ENCODE measurements at regions not wholly inside any gene's neighbourhood (a gene's known extent, or its start where the extent isn't known, plus 50 kb on each side); places are given as distances from the start of the nearest gene placed in this dataset.

DNA sequence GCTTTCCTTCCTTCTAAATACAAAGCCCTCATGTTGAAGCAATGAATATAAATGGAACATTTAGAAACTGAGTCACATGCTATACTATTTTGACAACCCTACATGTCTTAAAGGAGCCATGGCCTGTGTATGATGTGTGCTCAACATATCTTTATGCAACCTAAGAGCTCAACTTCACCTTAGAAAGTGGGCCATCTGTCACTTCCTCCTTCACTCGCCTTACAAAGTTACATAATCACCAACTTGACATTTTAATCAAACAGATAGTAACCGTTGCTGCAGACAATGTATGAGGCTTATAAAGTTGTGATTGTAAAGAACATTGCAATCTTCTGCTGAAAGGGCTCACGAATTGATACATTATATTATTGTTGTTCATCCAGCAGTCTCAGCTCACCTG, 163.6 kb downstream of the SERPINI1 start:
- WGBS (ENCODE audit: insufficient coverage), result no CpG with 5 or more reads among the region's 3 CpGs

DNA sequence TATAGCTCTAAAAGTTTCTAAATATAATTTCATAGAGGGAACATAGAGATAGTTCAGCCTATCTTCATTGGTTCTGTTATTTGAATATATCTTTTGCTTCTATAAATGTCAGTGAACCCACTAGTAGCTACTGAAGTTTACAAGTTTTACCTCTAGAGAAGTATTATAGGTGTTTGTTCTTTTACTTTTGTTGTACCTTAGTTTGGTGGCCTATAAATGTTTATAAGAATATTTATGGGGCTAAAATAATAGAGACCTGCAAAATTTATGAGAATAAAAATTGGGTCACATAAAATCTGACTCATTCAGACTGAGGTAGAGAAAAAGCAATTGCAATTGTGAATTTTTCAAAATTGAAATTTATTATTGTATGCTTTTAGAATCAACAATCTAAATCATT, 162.6 kb downstream of the SERPINI1 start:
- no peaks in the 10 kb centered on the region for H3K27me3 ChIP-seq (ENCODE audit: control insufficient read depth, insufficient read depth, low read length)
- H3K27ac ChIP-seq (ENCODE audit: low read depth, low read length), result no peak overlapping the region
- no peaks in the 10 kb centered on the region for H3K9me3 ChIP-seq (ENCODE audit: control insufficient read depth, insufficient read depth, low read length)
- H3K4me3 ChIP-seq (ENCODE audit: low read depth, low read length), result no peak overlapping the region
- DNase-seq (ENCODE audit: low read depth in 4 of 6, low spot score in 6 of 6), result no peak
- no peaks in the 10 kb centered on the region for H3K36me3 ChIP-seq (ENCODE audit: control insufficient read depth, insufficient read depth, low read length)
- H3K4me1 ChIP-seq (ENCODE audit: control insufficient read depth, insufficient read depth, low read length), result no peaks in the 10 kb centered on the region

More for the DNA sequence above, 163.6 kb downstream of the SERPINI1 start:
- Histone ChIP-seq H3K4me1 (ENCODE audit: control insufficient read depth, insufficient read depth, low read length) (no peaks in the 10 kb centered on the region), H3K27me3 (ENCODE audit: control insufficient read depth, insufficient read depth, low read length) (no peaks in the 10 kb centered on the region), H3K4me3 (ENCODE audit: low read depth, low read length) (no peak overlapping the region), H3K27ac (ENCODE audit: low read depth, low read length) (no peak overlapping the region), H3K9me3 (ENCODE audit: control insufficient read depth, insufficient read depth, low read length) (no peaks in the 10 kb centered on the region), H3K36me3 (ENCODE audit: control insufficient read depth, insufficient read depth, low read length) (no peaks in the 10 kb centered on the region)
- no peak for DNase-seq (ENCODE audit: low read depth in 4 of 6, low spot score in 6 of 6)

DNA sequence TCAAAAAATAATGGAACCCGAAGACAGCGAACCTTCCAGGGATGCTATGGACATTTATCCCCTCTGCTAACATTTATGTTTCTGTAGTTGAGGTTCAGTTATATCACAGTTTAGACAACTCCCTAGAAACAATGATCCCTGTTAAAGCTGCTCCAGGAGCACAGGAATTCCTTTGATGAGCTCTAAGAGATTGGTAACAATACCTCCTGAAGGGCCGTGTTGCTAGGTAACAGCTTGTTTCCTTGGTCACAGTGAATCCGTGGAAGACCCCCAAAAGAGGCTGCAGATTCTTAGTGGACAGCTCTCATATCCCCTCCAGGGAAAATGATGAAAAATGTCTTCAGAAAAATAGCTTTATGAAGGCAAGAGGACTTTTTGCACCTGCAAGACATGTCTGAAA, 160.2 kb downstream of the SERPINI1 start:
- WGBS (ENCODE audit: insufficient coverage), result no CpG with 5 or more reads among the region's 4 CpGs
- H3K36me3 ChIP-seq (ENCODE audit: control insufficient read depth, insufficient read depth, low read length), result no peaks in the 10 kb centered on the region
- H3K4me3 ChIP-seq (ENCODE audit: low read depth, low read length), result no peak overlapping the region
- H3K9me3 ChIP-seq (ENCODE audit: control insufficient read depth, insufficient read depth, low read length), result no peaks in the 10 kb centered on the region
- H3K27me3 ChIP-seq (ENCODE audit: control insufficient read depth, insufficient read depth, low read length), result no peaks in the 10 kb centered on the region
- no peak overlapping the region for H3K27ac ChIP-seq (ENCODE audit: low read depth, low read length)
- peak in 4 of 6 donors; percentile 8 to 81 (median 18) for DNase-seq (ENCODE audit: low read depth in 4 of 6, low spot score in 6 of 6)
- H3K4me1 ChIP-seq (ENCODE audit: control insufficient read depth, insufficient read depth, low read length), result no peaks in the 10 kb centered on the region

DNA sequence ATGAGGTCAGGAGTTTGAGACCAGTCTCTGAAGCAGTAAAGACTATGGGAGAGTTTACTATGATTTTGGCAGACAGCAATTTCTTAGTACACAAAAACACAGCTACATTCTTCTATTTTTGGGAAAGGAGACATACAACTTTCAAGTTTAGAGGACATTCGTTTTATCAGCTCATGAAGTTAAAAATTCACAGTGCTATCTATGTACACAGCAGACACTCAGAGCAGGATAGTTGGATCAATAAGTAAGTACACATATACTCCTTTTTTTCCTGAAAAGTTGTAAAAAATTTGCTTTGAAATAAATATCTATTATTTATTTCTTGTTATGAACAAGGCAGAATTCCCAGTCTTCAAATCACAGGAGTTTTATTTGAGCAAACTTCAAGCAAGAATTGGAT, 159.7 kb downstream of the SERPINI1 start:
- no CpG with 5 or more reads among the region's 1 CpG for WGBS (ENCODE audit: insufficient coverage)
- no peaks in the 10 kb centered on the region for H3K9me3 ChIP-seq (ENCODE audit: control insufficient read depth, insufficient read depth, low read length)
- DNase-seq (ENCODE audit: low read depth in 4 of 6, low spot score in 6 of 6), result no peak
- H3K36me3 ChIP-seq (ENCODE audit: control insufficient read depth, insufficient read depth, low read length), result no peaks in the 10 kb centered on the region
- no peak overlapping the region for H3K27ac ChIP-seq (ENCODE audit: low read depth, low read length)
- H3K27me3 ChIP-seq (ENCODE audit: control insufficient read depth, insufficient read depth, low read length), result no peaks in the 10 kb centered on the region
- no peaks in the 10 kb centered on the region for H3K4me1 ChIP-seq (ENCODE audit: control insufficient read depth, insufficient read depth, low read length)
- H3K4me3 ChIP-seq (ENCODE audit: low read depth, low read length), result no peak overlapping the region

DNA sequence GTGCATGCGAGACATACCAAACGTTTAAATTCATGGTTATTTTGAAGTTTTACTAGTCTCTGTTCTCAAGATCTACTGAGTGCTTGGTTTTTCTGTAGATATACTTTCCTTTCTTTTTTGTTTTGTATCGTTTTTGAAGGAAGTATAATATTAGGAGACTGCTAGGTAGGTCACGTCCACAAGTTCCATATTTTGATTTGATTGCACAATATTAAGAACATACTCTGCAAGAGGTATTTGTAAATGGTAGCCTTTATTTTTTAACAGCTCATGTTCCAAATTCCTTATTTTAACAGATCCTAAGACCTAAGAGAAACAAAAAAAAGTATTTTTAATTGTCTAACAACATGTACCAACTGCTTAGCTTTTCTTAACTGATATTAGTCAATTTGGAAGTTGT, 156.7 kb downstream of the SERPINI1 start:
- H3K36me3 ChIP-seq (ENCODE audit: control insufficient read depth, insufficient read depth, low read length), result no peaks in the 10 kb centered on the region
- DNase-seq (ENCODE audit: low read depth in 4 of 6, low spot score in 6 of 6), result no peak
- H3K27me3 ChIP-seq (ENCODE audit: control insufficient read depth, insufficient read depth, low read length), result no peaks in the 10 kb centered on the region
- no peak overlapping the region for H3K4me3 ChIP-seq (ENCODE audit: low read depth, low read length)
- WGBS (ENCODE audit: insufficient coverage), result 100% methylated on average over 2 of the region's 4 CpGs
- H3K4me1 ChIP-seq (ENCODE audit: control insufficient read depth, insufficient read depth, low read length), result no peaks in the 10 kb centered on the region
- H3K27ac ChIP-seq (ENCODE audit: low read depth, low read length), result no peak overlapping the region
- no peaks in the 10 kb centered on the region for H3K9me3 ChIP-seq (ENCODE audit: control insufficient read depth, insufficient read depth, low read length)

DNA sequence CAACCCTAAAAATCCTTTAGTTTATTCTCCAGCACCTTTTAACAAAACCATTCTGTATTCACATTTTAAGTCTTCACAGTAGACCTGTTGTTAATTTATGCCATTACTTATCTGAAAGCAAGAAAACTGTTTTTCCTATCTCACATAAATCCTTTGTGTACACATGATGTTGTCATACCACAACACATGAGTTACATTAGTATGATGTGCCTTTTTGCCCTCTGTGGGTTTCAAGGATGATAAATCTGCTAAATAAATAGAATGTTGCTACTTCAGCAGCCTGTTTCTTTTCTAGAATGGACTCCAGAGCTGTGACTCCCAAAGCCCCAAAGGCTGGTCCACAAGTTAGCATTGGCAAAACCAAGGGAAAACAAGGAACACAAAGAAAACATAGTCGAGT, 151.6 kb downstream of the SERPINI1 start:
- H3K4me1 ChIP-seq (ENCODE audit: control insufficient read depth, insufficient read depth, low read length), result no peaks in the 10 kb centered on the region
- H3K4me3 ChIP-seq (ENCODE audit: low read depth, low read length), result no peak overlapping the region
- no peaks in the 10 kb centered on the region for H3K9me3 ChIP-seq (ENCODE audit: control insufficient read depth, insufficient read depth, low read length)
- no peak for DNase-seq (ENCODE audit: low read depth in 4 of 6, low spot score in 6 of 6)
- H3K27ac ChIP-seq (ENCODE audit: low read depth, low read length), result no peak overlapping the region
- peaks cover 3% of the 10 kb centered on the region for H3K27me3 ChIP-seq (ENCODE audit: control insufficient read depth, insufficient read depth, low read length)
- WGBS (ENCODE audit: insufficient coverage), result no CpG with 5 or more reads among the region's 1 CpG
- no peaks in the 10 kb centered on the region for H3K36me3 ChIP-seq (ENCODE audit: control insufficient read depth, insufficient read depth, low read length)

DNA sequence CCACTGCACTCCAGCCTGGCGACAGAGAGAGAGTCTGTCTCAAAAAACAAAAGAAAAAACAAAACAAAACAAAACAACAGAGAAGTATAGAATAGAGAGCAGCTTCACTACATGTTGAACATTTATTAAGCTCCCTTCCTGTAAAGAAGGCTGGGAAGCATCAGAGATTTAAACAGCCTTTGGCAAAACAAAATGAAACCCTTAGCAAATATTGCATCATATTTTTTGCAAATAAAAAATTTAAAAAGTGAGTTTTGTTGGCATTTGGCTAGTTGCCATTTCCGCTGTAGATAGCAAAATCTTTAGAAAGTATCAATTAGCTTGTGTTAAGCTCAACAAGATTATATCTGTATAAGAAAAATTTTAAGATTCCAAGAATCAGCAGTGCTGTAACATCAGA, 151.2 kb downstream of the SERPINI1 start:
- no peak overlapping the region for H3K27ac ChIP-seq (ENCODE audit: low read depth, low read length)
- DNase-seq (ENCODE audit: low read depth in 4 of 6, low spot score in 6 of 6), result no peak
- no peaks in the 10 kb centered on the region for H3K4me1 ChIP-seq (ENCODE audit: control insufficient read depth, insufficient read depth, low read length)
- no CpG with 5 or more reads among the region's 2 CpGs for WGBS (ENCODE audit: insufficient coverage)
- H3K36me3 ChIP-seq (ENCODE audit: control insufficient read depth, insufficient read depth, low read length), result no peaks in the 10 kb centered on the region
- H3K9me3 ChIP-seq (ENCODE audit: control insufficient read depth, insufficient read depth, low read length), result no peaks in the 10 kb centered on the region
- peaks cover 3% of the 10 kb centered on the region for H3K27me3 ChIP-seq (ENCODE audit: control insufficient read depth, insufficient read depth, low read length)
- no peak overlapping the region for H3K4me3 ChIP-seq (ENCODE audit: low read depth, low read length)

DNA sequence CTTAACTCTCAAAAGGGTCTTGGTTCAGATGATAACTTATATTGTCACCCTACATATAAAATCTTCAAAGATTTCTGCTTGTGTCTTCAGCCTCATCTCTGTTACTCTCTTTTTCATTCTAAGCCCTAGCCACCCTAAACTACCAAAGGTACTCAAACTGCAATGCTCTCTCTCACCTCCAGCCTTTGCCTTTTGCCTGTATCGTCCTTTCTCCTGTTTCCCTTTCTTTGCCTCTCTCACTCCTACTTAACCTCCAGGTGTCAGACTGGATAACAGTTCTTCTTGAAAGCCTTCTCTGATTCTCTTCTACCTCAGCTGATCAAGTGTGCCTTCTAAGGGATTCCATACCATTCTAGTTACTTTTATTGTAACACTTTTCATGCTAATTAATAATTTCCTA, 149.8 kb downstream of the SERPINI1 start:
- 87% methylated on average over 1 of the region's 1 CpG for WGBS (ENCODE audit: insufficient coverage)
- H3K36me3 ChIP-seq (ENCODE audit: control insufficient read depth, insufficient read depth, low read length), result no peaks in the 10 kb centered on the region
- H3K4me3 ChIP-seq (ENCODE audit: low read depth, low read length), result no peak overlapping the region
- DNase-seq (ENCODE audit: low read depth in 4 of 6, low spot score in 6 of 6), result no peak
- no peaks in the 10 kb centered on the region for H3K9me3 ChIP-seq (ENCODE audit: control insufficient read depth, insufficient read depth, low read length)
- H3K27me3 ChIP-seq (ENCODE audit: control insufficient read depth, insufficient read depth, low read length), result peaks cover 3% of the 10 kb centered on the region
- H3K4me1 ChIP-seq (ENCODE audit: control insufficient read depth, insufficient read depth, low read length), result no peaks in the 10 kb centered on the region
- H3K27ac ChIP-seq (ENCODE audit: low read depth, low read length), result no peak overlapping the region

DNA sequence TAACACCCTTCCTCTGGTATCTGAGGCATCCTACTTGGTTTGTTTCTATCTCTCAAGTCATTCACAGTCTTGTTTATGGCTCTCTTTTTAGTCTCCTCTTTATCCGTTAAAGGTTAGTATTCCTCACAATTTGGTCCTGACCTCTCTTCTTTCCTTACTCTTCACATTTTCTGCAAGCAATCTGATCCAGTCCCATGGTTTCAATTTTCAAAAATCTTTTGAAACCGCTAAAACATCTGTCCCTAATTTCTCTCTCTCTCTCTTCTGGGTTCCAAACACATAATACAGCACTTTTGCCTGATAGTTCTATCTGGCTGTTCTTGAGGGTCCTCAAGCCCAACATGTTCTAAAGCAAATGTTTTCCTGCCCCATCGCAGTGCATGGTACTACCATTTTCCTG, 149.0 kb downstream of the SERPINI1 start:
- Histone ChIP-seq H3K36me3 (ENCODE audit: control insufficient read depth, insufficient read depth, low read length) (no peaks in the 10 kb centered on the region), H3K9me3 (ENCODE audit: control insufficient read depth, insufficient read depth, low read length) (no peaks in the 10 kb centered on the region), H3K27ac (ENCODE audit: low read depth, low read length) (no peak overlapping the region), H3K4me1 (ENCODE audit: control insufficient read depth, insufficient read depth, low read length) (no peaks in the 10 kb centered on the region), H3K4me3 (ENCODE audit: low read depth, low read length) (no peak overlapping the region), H3K27me3 (ENCODE audit: control insufficient read depth, insufficient read depth, low read length) (peaks cover 3% of the 10 kb centered on the region)
- 84% methylated on average over 3 of the region's 3 CpGs for WGBS (ENCODE audit: insufficient coverage)
- no peak for DNase-seq (ENCODE audit: low read depth in 4 of 6, low spot score in 6 of 6)

DNA sequence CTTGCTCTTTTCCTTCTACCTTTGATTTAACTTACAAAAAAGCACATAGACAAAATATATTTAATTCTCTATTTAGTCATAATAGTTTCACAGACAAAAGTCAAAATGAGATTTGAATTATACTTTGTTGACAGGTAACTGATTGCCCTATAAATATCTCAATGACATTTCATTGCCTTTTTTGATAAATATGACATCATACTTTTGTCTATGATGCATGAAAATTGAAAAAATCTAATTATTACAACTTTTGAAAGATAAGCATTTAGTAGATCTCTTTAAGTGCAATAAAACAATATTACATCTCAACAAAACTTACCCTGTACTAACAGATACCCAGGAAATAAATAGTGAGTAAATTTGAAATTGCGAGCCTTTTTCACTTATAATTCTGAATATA, 147.9 kb downstream of the SERPINI1 start:
- Histone ChIP-seq H3K27ac (ENCODE audit: low read depth, low read length) (no peak overlapping the region), H3K27me3 (ENCODE audit: control insufficient read depth, insufficient read depth, low read length) (peaks cover 3% of the 10 kb centered on the region), H3K36me3 (ENCODE audit: control insufficient read depth, insufficient read depth, low read length) (no peaks in the 10 kb centered on the region), H3K4me1 (ENCODE audit: control insufficient read depth, insufficient read depth, low read length) (no peaks in the 10 kb centered on the region), H3K9me3 (ENCODE audit: control insufficient read depth, insufficient read depth, low read length) (no peaks in the 10 kb centered on the region), H3K4me3 (ENCODE audit: low read depth, low read length) (no peak overlapping the region)
- DNase-seq (ENCODE audit: low read depth in 4 of 6, low spot score in 6 of 6), result no peak
- no CpG with 5 or more reads among the region's 1 CpG for WGBS (ENCODE audit: insufficient coverage)

All from spinal cord (tissue), 9 donors.